BJ (cell line): ENCODE measurements at regions not wholly inside any gene's neighbourhood (a gene's known extent, or its start where the extent isn't known, plus 50 kb on each side); places are given as distances from the start of the nearest gene placed in this dataset.

ENCODE experiments used
- CTCF ChIA-PET: fragments of 350-600 bp; formaldehyde crosslinking; extraction: SDS; loops from one replicate; lab custom pipeline; 2021; ENCODE audit warnings: antibody characterized with exemption, inconsistent platforms; lab: Yijun Ruan, JAX
- POLR2A ChIA-PET: fragments of 300-600 bp; sonication (Branson Sonifier 250); formaldehyde crosslinking; extraction: SDS; loops from one replicate; lab custom pipeline; 2021; ENCODE audit warnings: antibody characterized with exemption; lab: Charles Lee
- DNase-seq: peaks from one replicate; pipeline ENCODE4 v3.0.0-alpha.2; 2011; ENCODE audit warnings: low read depth
- H3K27me3 ChIP-seq: 2 replicates; pipeline ENCODE4 v1.6.0; 2011; ENCODE audit warnings: low read length; ENCODE audit not compliant: control insufficient read depth, insufficient read depth
- H3K36me3 ChIP-seq: 2 replicates; pipeline ENCODE4 v1.5.1; 2011; ENCODE audit warnings: low read length; ENCODE audit not compliant: control insufficient read depth, insufficient read depth
- H3K4me3 ChIP-seq: 2 replicates; pipeline ENCODE4 v1.5.1; 2011; ENCODE audit warnings: low read depth, mild to moderate bottlenecking, control low read depth, low read length
- TF ChIP-seq, protein P1 (sequence below): IDR thresholded peaks from 2 replicates; pipeline ENCODE4 v1.5.1; 2011; ENCODE audit warnings: low read depth, mild to moderate bottlenecking, control low read depth, inconsistent platforms, low read length, moderate library complexity; ENCODE audit not compliant: insufficient read depth

DNA sequence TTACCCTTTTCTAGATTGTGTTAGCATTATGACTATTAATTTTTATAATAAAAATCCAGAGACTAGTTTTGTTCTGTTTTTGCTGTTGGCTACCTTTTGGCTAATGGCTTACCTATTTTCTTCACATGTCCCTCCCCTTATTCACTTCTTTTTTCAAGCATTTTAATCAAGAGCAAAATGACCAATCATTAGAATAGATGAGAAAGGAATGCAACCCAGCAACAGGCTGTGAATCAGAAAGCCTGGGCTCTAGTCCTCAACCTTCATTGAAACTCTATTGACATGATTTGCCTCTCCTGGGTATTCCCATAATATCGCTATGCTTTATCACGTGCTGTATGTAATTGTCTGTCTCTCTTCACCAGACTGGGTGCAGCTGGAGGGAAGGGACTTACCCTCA lies 370.1 kb downstream of the IRS1 start:
- Histone ChIP-seq H3K36me3 (no peaks in the 10 kb centered on the region), H3K27me3 (no peaks in the 10 kb centered on the region), H3K4me3 (no peak overlapping the region)
- ChIA-PET POLR2A (no interaction called here), CTCF (no interaction called here)
- DNase-seq, result no peak
- TF ChIP-seq, protein P1, sequence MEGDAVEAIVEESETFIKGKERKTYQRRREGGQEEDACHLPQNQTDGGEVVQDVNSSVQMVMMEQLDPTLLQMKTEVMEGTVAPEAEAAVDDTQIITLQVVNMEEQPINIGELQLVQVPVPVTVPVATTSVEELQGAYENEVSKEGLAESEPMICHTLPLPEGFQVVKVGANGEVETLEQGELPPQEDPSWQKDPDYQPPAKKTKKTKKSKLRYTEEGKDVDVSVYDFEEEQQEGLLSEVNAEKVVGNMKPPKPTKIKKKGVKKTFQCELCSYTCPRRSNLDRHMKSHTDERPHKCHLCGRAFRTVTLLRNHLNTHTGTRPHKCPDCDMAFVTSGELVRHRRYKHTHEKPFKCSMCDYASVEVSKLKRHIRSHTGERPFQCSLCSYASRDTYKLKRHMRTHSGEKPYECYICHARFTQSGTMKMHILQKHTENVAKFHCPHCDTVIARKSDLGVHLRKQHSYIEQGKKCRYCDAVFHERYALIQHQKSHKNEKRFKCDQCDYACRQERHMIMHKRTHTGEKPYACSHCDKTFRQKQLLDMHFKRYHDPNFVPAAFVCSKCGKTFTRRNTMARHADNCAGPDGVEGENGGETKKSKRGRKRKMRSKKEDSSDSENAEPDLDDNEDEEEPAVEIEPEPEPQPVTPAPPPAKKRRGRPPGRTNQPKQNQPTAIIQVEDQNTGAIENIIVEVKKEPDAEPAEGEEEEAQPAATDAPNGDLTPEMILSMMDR, result no peak

DNA sequence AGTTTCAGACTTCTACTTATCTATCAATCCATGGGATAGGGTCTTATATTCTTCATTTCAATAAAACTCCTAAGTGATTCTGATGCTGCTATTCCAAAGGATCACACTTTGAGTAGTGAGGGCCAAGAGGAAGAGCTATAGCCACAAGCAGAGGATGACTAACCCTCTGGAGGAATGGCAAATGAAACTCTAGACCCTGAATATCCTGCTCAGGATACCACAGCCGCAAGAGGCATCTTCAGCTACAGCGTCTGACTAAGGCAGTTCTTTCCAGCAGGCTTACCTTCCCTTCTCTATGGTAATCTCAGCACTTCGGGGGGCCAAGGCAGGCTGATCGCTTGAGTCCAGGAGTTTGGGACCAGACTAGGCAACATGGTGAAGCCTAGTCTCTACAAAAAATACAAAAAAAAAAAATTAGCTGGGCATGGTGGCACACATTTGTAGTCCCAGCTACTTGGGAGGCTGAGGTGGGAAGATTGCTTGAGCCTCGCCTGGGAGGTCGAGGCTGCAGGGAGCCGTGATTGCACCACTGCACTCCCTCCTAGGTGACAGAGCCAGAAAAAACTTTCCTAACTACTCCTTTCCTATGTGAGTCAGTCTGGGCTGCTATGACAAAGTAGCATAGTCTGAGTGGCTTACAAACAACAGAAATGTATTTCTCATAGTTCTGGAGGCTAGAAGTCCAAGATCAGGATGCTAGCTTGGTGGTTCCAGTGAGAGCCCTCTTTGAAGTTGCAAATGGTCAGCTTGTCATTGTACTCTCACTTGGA lies 371.9 kb downstream of the IRS1 start:
- TF ChIP-seq, protein P1, result peak; percentile 24; the same call in 1 of the 2 replicates
- ChIA-PET POLR2A (interaction anchor here (1.0 to 1.5 kb wide), 2 partner anchors 57 to 242 kb away, joined by 3 read pairs; no protein-coding TSS in a partner anchor), CTCF (interaction anchor here (0.6 to 1.5 kb wide), 3 partner anchors 11 to 212 kb away, joined by 3 to 4 read pairs (median 3); no protein-coding TSS in a partner anchor)
- Histone ChIP-seq H3K27me3 (no peaks in the 10 kb centered on the region), H3K4me3 (no peak overlapping the region), H3K36me3 (no peaks in the 10 kb centered on the region)
- DNase-seq, result peak; percentile 63

DNA sequence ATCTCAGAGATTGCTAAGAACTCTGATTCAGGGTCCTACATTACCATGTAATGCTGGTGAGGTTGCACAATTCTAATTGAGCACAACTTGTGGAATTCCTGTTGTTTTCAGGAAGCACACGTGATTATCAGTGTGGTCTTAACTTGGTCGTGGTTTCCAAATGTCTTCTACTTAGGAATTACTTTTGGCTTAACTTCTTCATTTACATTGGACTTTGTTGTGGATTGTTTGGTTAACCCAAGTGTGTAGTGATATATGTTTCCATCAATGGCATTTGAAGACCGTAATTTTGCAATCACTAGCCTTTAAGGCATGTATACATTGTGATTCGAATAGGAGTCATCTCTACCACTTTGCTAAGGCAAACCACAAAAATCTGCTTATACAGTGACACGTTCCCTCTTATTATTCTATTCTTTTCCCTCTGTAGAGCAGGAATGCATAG lies 373.3 kb downstream of the IRS1 start:
- Histone ChIP-seq H3K4me3 (no peak overlapping the region), H3K27me3 (no peaks in the 10 kb centered on the region), H3K36me3 (no peaks in the 10 kb centered on the region)
- DNase-seq, result peak; percentile 37
- POLR2A ChIA-PET, result interaction anchor here (0.6 kb wide), 1 partner anchor 1530 kb away, joined by 4 read pairs; no protein-coding TSS in a partner anchor
- CTCF ChIA-PET, result interaction anchor here (1.2 kb wide), 1 partner anchor 13 kb away, joined by 5 read pairs; no protein-coding TSS in a partner anchor
- TF ChIP-seq, protein P1, result no peak

DNA sequence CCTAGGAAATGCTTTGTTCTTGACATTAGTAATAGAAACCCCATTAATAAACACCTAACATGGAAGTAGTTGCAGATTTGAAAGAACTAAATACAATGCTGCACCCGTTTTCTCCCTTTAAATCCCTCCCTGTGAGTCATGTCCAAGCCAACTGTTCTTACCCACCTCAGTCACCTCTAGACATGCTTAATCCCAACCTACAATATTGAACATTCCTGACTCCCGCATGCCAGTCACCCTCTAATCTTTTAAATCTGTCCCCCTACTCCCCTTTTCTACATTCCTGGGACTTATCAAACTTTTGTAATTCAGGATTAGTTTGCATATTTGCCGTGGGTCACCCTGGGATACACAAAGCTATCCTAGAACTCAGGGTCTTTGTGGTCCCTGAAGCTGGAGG lies 374.6 kb downstream of the IRS1 start:
- ChIA-PET POLR2A (no interaction called here), CTCF (no interaction called here)
- no peak overlapping the region for H3K4me3 ChIP-seq
- DNase-seq, result no peak
- TF ChIP-seq, protein P1, result no peak
- no peaks in the 10 kb centered on the region for H3K27me3 ChIP-seq
- H3K36me3 ChIP-seq, result no peaks in the 10 kb centered on the region

DNA sequence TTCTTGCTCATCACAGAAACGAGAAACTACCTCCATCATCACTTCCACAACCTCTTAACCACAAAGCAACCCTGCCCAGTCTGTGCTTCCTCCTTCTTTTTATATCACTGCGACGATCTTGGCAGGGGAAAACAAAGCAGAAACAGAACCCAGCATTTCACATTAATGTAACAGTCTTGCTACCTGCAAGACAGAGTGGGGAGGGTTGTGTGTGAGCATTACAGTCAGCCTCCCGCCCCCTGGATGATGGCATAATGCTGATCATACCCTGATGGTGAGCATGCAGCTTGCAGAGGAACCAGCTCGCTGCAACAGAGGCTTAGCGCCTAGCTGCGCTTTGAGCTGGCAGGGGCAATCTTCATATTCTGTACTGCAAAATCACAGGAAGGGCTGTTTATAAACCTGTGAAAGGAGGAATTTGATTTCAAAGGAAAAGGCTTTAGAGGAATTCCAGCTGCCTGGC lies 376.1 kb downstream of the IRS1 start:
- TF ChIP-seq, protein P1, result no peak
- H3K4me3 ChIP-seq, result no peak overlapping the region
- no peaks in the 10 kb centered on the region for H3K27me3 ChIP-seq
- DNase-seq, result no peak
- CTCF ChIA-PET, result no interaction called here
- POLR2A ChIA-PET, result no interaction called here
- H3K36me3 ChIP-seq, result no peaks in the 10 kb centered on the region
